ENCODE measurements at regions not wholly inside any gene's neighbourhood (a gene's known extent, or its start where the extent isn't known, plus 50 kb on each side); places are given as distances from the start of the nearest gene placed in this dataset.
A peak's percentile ranks its signal among the peaks of the same experiment; 100 is the strongest.

DNA sequence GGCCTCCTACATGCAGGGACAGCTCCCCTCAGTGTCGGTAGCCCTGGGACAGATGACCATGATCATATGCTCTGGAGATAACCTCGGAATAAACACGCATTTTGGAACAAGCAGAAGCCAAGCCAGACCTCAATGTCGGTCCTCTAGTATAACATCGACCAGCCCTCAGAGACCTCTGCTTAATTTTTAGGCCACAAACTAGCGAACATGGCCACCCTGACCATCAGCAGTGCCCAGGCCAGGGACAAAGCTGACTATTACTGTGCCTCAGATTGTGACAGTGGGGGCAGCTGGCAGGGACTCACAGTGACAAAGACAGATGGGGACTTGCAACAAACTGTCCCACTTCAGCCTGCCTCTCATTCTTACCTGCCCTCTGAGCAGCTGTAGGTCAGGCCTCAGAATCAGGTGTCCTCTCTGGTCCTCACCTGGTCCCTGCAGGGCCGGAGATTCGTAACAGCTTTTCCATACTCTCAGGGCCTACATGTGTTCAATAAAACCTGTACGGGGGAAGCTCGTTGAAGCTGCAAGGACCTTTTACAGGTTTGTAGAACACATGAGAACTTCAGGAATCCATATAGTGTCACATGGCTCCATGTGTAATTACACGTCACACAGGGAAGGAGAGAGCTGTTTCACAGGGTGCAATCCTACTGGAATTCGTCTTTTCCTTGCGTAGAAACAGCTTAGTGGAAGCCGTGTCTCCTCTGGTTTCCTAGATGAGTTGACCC lies 72.8 kb upstream of the IGLL5 start:
- Mint-ChIP-seq H3K27me3 (peaks cover 38% of the 10 kb centered on the region), H3K27ac (no peak overlapping the region), H3K36me3 (no peaks in the 10 kb centered on the region), H3K9me3 (no peaks in the 10 kb centered on the region), H3K4me3 (no peak overlapping the region), H3K4me1 (ENCODE audit: unreplicated experiment) (no peaks in the 10 kb centered on the region)
- TF ChIP-seq, protein P1, sequence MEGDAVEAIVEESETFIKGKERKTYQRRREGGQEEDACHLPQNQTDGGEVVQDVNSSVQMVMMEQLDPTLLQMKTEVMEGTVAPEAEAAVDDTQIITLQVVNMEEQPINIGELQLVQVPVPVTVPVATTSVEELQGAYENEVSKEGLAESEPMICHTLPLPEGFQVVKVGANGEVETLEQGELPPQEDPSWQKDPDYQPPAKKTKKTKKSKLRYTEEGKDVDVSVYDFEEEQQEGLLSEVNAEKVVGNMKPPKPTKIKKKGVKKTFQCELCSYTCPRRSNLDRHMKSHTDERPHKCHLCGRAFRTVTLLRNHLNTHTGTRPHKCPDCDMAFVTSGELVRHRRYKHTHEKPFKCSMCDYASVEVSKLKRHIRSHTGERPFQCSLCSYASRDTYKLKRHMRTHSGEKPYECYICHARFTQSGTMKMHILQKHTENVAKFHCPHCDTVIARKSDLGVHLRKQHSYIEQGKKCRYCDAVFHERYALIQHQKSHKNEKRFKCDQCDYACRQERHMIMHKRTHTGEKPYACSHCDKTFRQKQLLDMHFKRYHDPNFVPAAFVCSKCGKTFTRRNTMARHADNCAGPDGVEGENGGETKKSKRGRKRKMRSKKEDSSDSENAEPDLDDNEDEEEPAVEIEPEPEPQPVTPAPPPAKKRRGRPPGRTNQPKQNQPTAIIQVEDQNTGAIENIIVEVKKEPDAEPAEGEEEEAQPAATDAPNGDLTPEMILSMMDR (conservative IDR thresholded peaks at IDR 0.05), result no peak
- peak; percentile 43 for DNase-seq (ENCODE audit: extremely low spot score, unreplicated experiment)

DNA sequence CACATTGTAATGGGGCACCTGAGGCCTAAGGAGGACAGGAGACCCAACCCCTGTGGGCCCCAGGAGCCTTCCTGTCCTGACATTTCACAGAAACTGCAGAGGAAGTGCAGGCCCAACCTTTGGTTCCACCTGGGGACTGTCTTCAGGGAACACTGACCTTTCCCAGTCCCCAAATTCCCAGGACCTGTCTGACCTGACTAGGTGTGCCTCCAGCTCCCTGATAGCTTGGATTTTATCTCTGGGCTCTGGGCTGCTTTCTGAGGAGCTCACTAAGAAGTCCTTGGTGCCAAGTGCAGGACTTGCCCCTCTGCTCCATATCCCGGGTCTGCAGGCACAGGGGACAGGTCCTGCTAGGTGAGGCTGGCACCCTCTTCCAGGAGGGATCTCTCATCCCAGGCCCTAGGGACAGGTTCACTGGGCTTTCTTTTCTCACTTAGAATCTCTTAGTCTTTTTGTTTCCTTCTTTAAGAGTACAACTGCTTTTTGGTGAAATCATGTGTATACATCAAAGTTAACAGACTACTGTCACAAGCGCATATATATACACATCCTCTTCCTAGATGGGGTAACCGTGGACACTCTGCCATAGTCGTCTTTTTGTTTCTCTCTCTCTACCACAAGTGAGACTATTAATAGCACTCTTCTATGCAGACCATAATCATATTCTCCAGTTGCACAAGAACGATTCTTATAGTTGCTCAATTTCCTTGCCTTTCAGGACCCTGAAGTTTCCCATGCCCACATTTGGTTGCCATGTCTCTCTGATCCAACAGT lies 72.0 kb upstream of the IGLL5 start:
- TF ChIP-seq, protein P1 (conservative IDR thresholded peaks at IDR 0.05), result no peak
- Mint-ChIP-seq H3K9me3 (no peaks in the 10 kb centered on the region), H3K27ac (no peak overlapping the region), H3K27me3 (peaks cover 37% of the 10 kb centered on the region), H3K4me1 (ENCODE audit: unreplicated experiment) (no peaks in the 10 kb centered on the region), H3K4me3 (no peak overlapping the region), H3K36me3 (no peaks in the 10 kb centered on the region)
- DNase-seq (ENCODE audit: extremely low spot score, unreplicated experiment), result no peak

DNA sequence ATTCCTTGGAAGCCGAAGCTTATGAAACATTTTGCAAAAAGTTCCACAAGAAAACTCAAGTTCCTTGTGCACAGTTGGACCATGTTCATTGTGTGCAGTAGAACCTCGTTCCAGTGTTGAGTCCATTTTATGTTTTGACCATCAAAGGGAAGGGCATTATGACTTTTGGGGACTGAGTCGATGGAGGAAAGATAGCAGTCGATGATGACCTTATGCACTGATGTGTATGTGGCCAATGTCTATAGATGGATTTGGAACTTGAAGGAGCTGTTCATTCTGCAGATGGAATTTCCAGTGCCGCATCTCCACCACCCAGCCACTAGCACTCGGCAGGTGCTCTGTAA lies 71.5 kb upstream of the IGLL5 start:
- Mint-ChIP-seq H3K36me3 (no peaks in the 10 kb centered on the region), H3K27me3 (peaks cover 35% of the 10 kb centered on the region), H3K4me3 (no peak overlapping the region), H3K27ac (no peak overlapping the region), H3K4me1 (ENCODE audit: unreplicated experiment) (no peaks in the 10 kb centered on the region), H3K9me3 (no peaks in the 10 kb centered on the region)
- no peak for DNase-seq (ENCODE audit: extremely low spot score, unreplicated experiment)
- TF ChIP-seq, protein P1 (conservative IDR thresholded peaks at IDR 0.05), result no peak

DNA sequence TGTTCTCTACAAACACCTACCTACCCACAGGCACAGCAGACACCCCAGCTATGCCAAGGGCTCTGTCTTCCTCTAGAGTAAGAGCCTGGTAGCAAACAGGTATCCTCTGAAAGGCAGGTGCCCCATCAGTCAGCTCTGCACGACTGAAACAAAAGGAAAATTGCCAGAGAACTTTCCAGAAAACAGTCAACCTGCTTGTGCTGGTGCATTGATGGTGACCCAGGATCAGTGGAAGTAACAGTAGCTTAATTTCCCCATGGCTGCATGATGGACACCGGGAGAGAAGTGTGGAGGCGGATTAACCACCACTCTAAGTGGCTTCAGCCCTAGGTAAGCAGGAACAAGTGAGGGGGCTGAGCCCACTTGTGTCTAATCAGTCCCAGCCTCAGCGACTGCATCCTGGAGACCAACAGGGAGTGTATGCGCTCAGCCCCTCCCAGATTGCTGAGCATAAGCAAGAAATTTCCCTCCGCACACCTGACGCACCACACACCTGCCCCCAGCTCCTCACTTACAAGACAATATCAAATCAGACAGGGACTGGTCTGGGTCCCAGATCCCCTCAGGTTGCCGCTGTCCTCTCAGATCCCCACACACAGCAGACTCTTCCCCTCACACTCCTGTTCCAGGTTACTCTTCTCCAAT lies 70.7 kb upstream of the IGLL5 start:
- TF ChIP-seq, protein P1 (conservative IDR thresholded peaks at IDR 0.05), result no peak
- H3K9me3 Mint-ChIP-seq, result no peaks in the 10 kb centered on the region
- DNase-seq (ENCODE audit: extremely low spot score, unreplicated experiment), result peak; percentile 49

DNA sequence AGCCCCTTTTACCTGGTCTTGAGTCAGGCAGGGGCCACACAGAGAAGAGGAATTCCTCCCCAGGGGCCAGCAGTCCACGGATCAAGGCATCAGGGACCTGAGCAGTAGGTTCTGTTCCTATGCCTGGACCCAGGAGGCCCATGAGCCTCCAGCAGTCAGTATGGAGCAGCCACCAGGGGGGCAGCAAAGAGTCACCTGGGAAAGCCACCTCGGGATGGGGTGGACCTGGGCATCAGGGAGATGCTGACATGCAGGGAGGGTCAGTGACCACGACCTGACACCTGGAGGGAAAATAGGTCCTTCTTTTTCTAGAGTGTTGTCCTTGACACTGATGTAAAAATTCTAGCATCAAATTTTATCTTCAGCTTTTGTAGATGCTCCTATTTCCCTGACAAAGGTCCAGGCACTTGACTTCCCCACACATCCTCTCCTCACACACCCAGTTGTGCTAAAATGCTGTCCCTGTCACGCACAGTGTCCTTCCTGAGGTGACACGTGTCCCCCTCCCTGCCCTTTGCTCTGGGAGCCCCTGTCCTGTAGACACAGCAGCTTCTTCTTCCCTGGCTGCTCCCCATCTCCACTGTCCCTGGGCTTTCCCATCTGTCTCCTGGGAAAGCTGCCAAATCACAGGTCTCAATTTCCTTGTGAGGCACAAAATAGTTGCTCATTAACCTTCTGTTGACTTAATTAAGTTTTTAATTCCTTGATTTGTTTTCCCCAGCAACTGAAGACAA lies 70.0 kb upstream of the IGLL5 start:
- H3K27ac Mint-ChIP-seq, result no peak overlapping the region
- peaks cover 32% of the 10 kb centered on the region for H3K27me3 Mint-ChIP-seq
- DNase-seq (ENCODE audit: extremely low spot score, unreplicated experiment), result peak; percentile 52
- TF ChIP-seq, protein P1 (conservative IDR thresholded peaks at IDR 0.05), result no peak
- no peak overlapping the region for H3K4me3 Mint-ChIP-seq
- no peaks in the 10 kb centered on the region for H3K36me3 Mint-ChIP-seq
- no peaks in the 10 kb centered on the region for H3K4me1 Mint-ChIP-seq (ENCODE audit: unreplicated experiment)
- no peaks in the 10 kb centered on the region for H3K9me3 Mint-ChIP-seq

More for the DNA sequence above, 70.7 kb upstream of the IGLL5 start:
- Mint-ChIP-seq H3K27me3 (peaks cover 38% of the 10 kb centered on the region), H3K36me3 (no peaks in the 10 kb centered on the region), H3K27ac (no peak overlapping the region), H3K4me3 (no peak overlapping the region), H3K4me1 (ENCODE audit: unreplicated experiment) (no peaks in the 10 kb centered on the region)
